ENCODE measurements at regions not wholly inside any gene's neighbourhood (a gene's known extent, or its start where the extent isn't known, plus 50 kb on each side); places are given as distances from the start of the nearest gene placed in this dataset.

- no peaks in the 10 kb centered on the region for H3K79me2 ChIP-seq (ENCODE audit: control insufficient read depth, insufficient read depth, low read length)
- H4K20me1 ChIP-seq (replicated peaks; ENCODE audit: control insufficient read depth, insufficient read depth, low read length), result no peaks in the 10 kb centered on the region
- no peak overlapping the region for H3K27ac ChIP-seq (ENCODE audit: extremely low read depth, low read depth, low read length)
- no peak overlapping the region for H3K4me2 ChIP-seq (ENCODE audit: insufficient read depth, low read length)
- H3K9me1 ChIP-seq (ENCODE audit: control insufficient read depth, insufficient read depth, low read length), result no peaks in the 10 kb centered on the region
- no peaks in the 10 kb centered on the region for H3K36me3 ChIP-seq (ENCODE audit: control insufficient read depth, insufficient read depth, low read length)
- TF ChIP-seq PTTG1 (tag; IDR thresholded peaks at IDR 0.05; ENCODE audit: low read depth) (no peak), ZNF239 (CRISPR knock-in tag; IDR thresholded peaks at IDR 0.05) (no peak), STAT5A (IDR thresholded peaks at IDR 0.05; ENCODE audit: borderline replicate concordance, low read length) (no peak), NUFIP1 (IDR thresholded peaks at IDR 0.05; ENCODE audit: partially characterized antibody) (no peak), HOXB6 (CRISPR knock-in tag; IDR thresholded peaks at IDR 0.05; ENCODE audit: borderline replicate concordance) (no peak), RBM34 (IDR thresholded peaks at IDR 0.05; ENCODE audit: borderline replicate concordance, insufficient read depth, low read length) (no peak), HMG20B (CRISPR knock-in tag; IDR thresholded peaks at IDR 0.05) (no peak), ZNF76 (CRISPR knock-in tag; IDR thresholded peaks at IDR 0.05; ENCODE audit: borderline replicate concordance) (no peak), BCLAF1 (IDR thresholded peaks at IDR 0.05; ENCODE audit: borderline replicate concordance in 1 of 2, control insufficient read depth in 1 of 2, low read depth in 2 of 2, low read length in 1 of 2) (no peak), EHMT2 (IDR thresholded peaks at IDR 0.05) (no peak), POLR3G (IDR thresholded peaks at IDR 0.05; ENCODE audit: extremely low read depth, insufficient read length, insufficient replicate concordance) (no peak), PATZ1 (CRISPR knock-in tag; IDR thresholded peaks at IDR 0.05; ENCODE audit: borderline replicate concordance) (no peak), CHCHD3 (CRISPR knock-in tag; IDR thresholded peaks at IDR 0.05) (no peak)
- H3K9me3 ChIP-seq (replicated peaks; ENCODE audit: control insufficient read depth, insufficient read depth, low read depth, low read length), result no peaks in the 10 kb centered on the region
- in situ Hi-C loops (cut with MboI) (no loop called here), intact Hi-C loops (cut with micrococcal nuclease) (no loop called here)
- no peaks in the 10 kb centered on the region for H3K4me1 ChIP-seq (replicated peaks in 1 of 2; ENCODE audit: control insufficient read depth in 2 of 2, insufficient read depth in 2 of 2, low read length in 2 of 2)
- ChIA-PET POLR2A (no interaction called here), CTCF (ENCODE audit: low intra/inter-chr PET ratio) (no interaction called here)
- H2AFZ ChIP-seq (ENCODE audit: low read depth, low read length), result no peak overlapping the region
- no peak for ATAC-seq
- no peak overlapping the region for H3K4me3 ChIP-seq
- no TSS peak for BruUV-seq (replicated peaks)
- no peak overlapping the region for H3K9ac ChIP-seq (ENCODE audit: insufficient read depth in 1 of 2, low read depth in 2 of 2, low read length in 2 of 2)
- no peak for FAIRE-seq
- no peak for DNase-seq (ENCODE audit: extremely low read depth in 1 of 4, low spot score in 3 of 4)
- under 1% methylated on average over 4 of the region's 4 CpGs for WGBS (ENCODE audit: insufficient coverage, low coverage, missing lambda C conversion rate)
- no peaks in the 10 kb centered on the region for H3K27me3 ChIP-seq (ENCODE audit: control insufficient read depth in 2 of 2, insufficient read depth in 2 of 2, low read length in 2 of 2)
Measured at GRCh38 chr7:86431761-86432160, 211.9 kb upstream of the GRM3 start.

Measured in K562 (cell line).